ENCODE measurements at regions not wholly inside any gene's neighbourhood (a gene's known extent, or its start where the extent isn't known, plus 50 kb on each side); places are given as distances from the start of the nearest gene placed in this dataset. TPM values are rescaled to one million over a fixed set of nuclear protein-coding genes. Genes with fewer than 3 reads are reported as not detected.

Small RNA genes in the stretch of these regions (small RNA-seq; reads per million reads assigned to genes)
- not detected for gene AC073530.2 (ENCODE audit: insufficient read depth, insufficient read length, low read depth, low replicate concordance)
